ENCODE measurements at regions not wholly inside any gene's neighbourhood (a gene's known extent, or its start where the extent isn't known, plus 50 kb on each side); places are given as distances from the start of the nearest gene placed in this dataset.
A peak's percentile ranks its signal among the peaks of the same experiment; 100 is the strongest.
"Not testable (repeated sequence)": the region's sequence is repeated elsewhere in the genome, so short reads cannot be mapped to it uniquely, and the experiment has no call there.

DNA sequence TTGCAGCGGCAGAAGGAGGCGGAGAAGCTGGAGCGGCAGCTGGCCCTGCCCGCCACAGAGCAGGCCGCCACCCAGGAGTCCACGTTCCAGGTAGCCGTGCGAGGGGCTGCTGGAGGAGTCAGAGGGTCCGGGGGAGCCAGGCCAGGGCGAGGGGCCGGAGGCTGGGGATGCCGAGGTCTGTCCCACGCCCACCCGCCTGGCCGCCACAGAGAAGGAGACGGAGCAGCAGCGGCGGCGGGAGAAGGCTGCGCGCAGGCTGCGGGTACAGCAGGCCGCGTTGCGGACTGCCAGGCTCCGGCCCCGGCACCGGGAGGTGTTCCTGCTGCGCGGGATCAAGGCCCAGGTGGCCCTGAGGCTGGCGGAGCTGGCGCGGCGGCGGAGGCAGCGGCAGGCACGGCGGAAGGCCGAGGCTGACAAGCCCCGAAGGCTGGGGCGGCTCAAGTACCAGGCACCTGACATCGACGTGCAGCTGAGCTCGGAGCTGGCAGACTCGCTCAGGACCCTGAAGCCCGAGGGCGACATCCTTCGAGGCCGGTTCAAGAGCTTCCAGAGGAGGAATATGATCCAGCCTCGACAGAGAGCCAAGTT, 625.0 kb downstream of the MCTP2 start:
- Histone ChIP-seq H3K4me3 (ENCODE audit: extremely low read depth, insufficient read depth, low read length, poor library complexity, severe bottlenecking) (no peak overlapping the region), H3K27ac (ENCODE audit: low read depth, low read length, severe bottlenecking) (no peak overlapping the region), H3K4me1 (ENCODE audit: control insufficient read depth, insufficient read depth, low read length, poor library complexity, severe bottlenecking) (peaks cover 4% of the 10 kb centered on the region), H3K9me3 (ENCODE audit: control insufficient read depth, low read length) (no peaks in the 10 kb centered on the region), H3K36me3 (ENCODE audit: control insufficient read depth, insufficient read depth, low read length) (no peaks in the 10 kb centered on the region)
- 93 to 95% methylated on average over 47 to 49 of the region's 50 CpGs for WGBS, 2 experiments (ENCODE audit: insufficient coverage in 2 of 2)

DNA sequence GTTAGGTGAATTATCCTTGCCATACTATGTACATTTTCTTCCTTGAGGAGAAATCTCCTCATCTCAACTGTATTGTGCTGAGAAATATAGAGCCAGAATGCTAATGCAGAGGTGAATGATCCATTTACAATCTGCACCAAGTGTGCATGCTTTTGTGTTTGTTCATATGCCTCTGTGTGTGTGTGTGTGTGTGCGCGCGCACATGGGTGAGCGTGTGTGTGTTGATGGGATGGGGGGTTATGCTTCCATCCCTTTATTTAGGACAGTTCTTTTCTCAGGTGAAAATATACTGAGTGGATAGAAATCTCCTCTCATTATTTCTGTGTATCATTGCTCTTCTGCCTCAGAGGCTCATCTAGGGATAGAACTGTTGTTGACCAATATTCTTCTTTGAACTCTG, 626.1 kb downstream of the MCTP2 start:
- Histone ChIP-seq H3K36me3 (ENCODE audit: control insufficient read depth, insufficient read depth, low read length) (no peaks in the 10 kb centered on the region), H3K9me3 (ENCODE audit: control insufficient read depth, low read length) (no peaks in the 10 kb centered on the region), H3K27ac (ENCODE audit: low read depth, low read length, severe bottlenecking) (no peak overlapping the region), H3K4me3 (ENCODE audit: extremely low read depth, insufficient read depth, low read length, poor library complexity, severe bottlenecking) (no peak overlapping the region), H3K4me1 (ENCODE audit: control insufficient read depth, insufficient read depth, low read length, poor library complexity, severe bottlenecking) (peaks cover 4% of the 10 kb centered on the region)
- WGBS, 2 experiments (ENCODE audit: insufficient coverage in 2 of 2) = 94 to 95% methylated on average over 3 to 4 of the region's 4 CpGs

DNA sequence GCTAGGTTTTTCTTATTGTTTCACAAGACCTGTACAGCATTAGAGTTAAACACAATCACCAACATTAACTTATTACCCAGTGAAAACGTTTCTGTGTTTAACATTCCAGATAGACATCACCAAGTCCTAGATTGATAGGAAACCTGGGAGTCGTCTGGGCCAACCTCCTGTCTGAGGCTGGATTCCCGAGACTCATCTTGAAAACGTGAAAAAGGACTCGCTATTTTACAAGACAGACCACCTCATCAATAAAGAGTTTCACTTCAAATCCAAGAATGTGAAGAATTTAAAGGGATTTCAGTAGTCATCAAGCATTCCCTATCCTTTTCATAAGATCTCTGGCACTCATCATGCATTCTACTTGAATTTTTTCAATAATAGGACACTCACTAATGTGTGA, 626.6 kb downstream of the MCTP2 start:
- H3K36me3 ChIP-seq (ENCODE audit: control insufficient read depth, insufficient read depth, low read length) = no peaks in the 10 kb centered on the region

DNA sequence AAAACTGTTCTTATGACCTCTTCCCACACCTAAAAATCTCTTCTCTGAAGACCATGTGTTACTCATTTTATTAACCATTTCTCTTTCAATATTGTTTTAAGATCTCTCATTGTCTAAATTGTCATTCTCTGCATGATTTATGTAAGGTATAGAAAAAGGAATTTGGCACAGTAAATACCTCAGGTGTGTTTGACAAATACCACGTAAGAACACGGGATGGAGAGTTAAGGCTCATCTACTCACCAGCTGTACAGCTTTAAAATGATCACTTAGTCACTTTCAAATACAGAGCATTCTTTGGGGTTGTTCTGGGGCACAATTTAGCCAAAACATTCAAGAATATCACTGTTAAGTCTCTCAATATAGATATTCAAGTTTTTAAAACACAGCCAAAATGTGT, 627.1 kb downstream of the MCTP2 start:
- no peaks in the 10 kb centered on the region for H3K36me3 ChIP-seq (ENCODE audit: control insufficient read depth, insufficient read depth, low read length)
- peak overlapping the region; percentile 0 for H3K27ac ChIP-seq (ENCODE audit: low read depth, low read length, severe bottlenecking)
- 88% methylated on average over 2 of the region's 2 CpGs; no CpG with 5 or more reads in 1 of the 2 experiments for WGBS, 2 experiments (ENCODE audit: insufficient coverage in 2 of 2)
- H3K9me3 ChIP-seq (ENCODE audit: control insufficient read depth, low read length) = no peaks in the 10 kb centered on the region
- H3K4me3 ChIP-seq (ENCODE audit: extremely low read depth, insufficient read depth, low read length, poor library complexity, severe bottlenecking) = no peak overlapping the region
- peaks cover 4% of the 10 kb centered on the region for H3K4me1 ChIP-seq (ENCODE audit: control insufficient read depth, insufficient read depth, low read length, poor library complexity, severe bottlenecking)

More for the DNA sequence above, 626.6 kb downstream of the MCTP2 start:
- WGBS, 2 experiments (ENCODE audit: insufficient coverage in 2 of 2) = 48 to 60% methylated on average over 2 of the region's 5 CpGs
- H3K4me3 ChIP-seq (ENCODE audit: extremely low read depth, insufficient read depth, low read length, poor library complexity, severe bottlenecking) = no peak overlapping the region
- H3K9me3 ChIP-seq (ENCODE audit: control insufficient read depth, low read length) = no peaks in the 10 kb centered on the region
- peaks cover 4% of the 10 kb centered on the region for H3K4me1 ChIP-seq (ENCODE audit: control insufficient read depth, insufficient read depth, low read length, poor library complexity, severe bottlenecking)
- H3K27ac ChIP-seq (ENCODE audit: low read depth, low read length, severe bottlenecking) = no peak overlapping the region

DNA sequence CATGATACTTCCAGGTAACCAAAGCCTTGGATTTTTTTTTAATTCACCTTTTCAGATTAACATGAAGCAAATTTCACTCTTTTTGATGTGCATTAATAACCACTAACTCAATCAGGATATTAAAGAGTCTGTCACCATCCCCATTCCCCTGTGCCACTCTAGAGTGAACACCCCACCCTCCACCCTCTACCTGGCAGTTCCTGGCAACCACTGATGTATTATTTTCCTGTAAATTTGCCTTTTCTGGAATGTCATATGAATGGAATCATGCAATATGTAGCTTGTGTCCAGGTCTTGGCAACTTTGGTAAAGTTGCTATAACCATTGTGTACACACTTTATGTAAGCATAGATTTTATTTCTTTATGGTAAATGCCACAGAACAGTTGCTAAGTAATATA, 627.6 kb downstream of the MCTP2 start:
- Histone ChIP-seq H3K27ac (ENCODE audit: low read depth, low read length, severe bottlenecking) (no peak overlapping the region), H3K36me3 (ENCODE audit: control insufficient read depth, insufficient read depth, low read length) (no peaks in the 10 kb centered on the region), H3K9me3 (ENCODE audit: control insufficient read depth, low read length) (no peaks in the 10 kb centered on the region), H3K4me3 (ENCODE audit: extremely low read depth, insufficient read depth, low read length, poor library complexity, severe bottlenecking) (no peak overlapping the region), H3K4me1 (ENCODE audit: control insufficient read depth, insufficient read depth, low read length, poor library complexity, severe bottlenecking) (peaks cover 4% of the 10 kb centered on the region)

GRCh38 chr15:94864600-94864999, 633.2 kb downstream of the MCTP2 start:
- no peaks in the 10 kb centered on the region for H3K4me1 ChIP-seq (ENCODE audit: control insufficient read depth, insufficient read depth, low read length, poor library complexity, severe bottlenecking)
- no peak overlapping the region for H3K4me3 ChIP-seq (ENCODE audit: extremely low read depth, insufficient read depth, low read length, poor library complexity, severe bottlenecking)
- 100% methylated on average over 1 of the region's 1 CpG; no CpG with 5 or more reads in 1 of the 2 experiments for WGBS, 2 experiments (ENCODE audit: insufficient coverage in 2 of 2)
- no peak overlapping the region for H3K27ac ChIP-seq (ENCODE audit: low read depth, low read length, severe bottlenecking)
- H3K9me3 ChIP-seq (ENCODE audit: control insufficient read depth, low read length) = no peaks in the 10 kb centered on the region
- no peaks in the 10 kb centered on the region for H3K36me3 ChIP-seq (ENCODE audit: control insufficient read depth, insufficient read depth, low read length)

DNA sequence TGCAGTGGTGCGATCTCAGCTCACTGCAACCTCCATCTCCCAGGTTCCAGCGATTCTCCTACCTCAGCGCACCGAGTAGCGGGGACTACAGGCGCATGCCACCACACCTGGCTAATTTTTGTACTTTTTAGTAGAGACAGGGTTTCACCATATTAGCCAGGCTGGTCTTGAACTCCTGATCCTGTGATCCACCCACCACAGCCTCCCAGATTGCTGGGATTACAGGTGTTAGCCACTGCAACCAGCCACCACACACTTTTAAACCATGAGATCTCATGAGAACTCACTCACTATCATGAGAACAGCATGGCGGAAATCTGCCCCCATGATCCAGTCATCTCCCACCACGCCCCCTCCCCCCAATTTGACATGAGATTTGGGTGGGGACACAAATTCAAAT, 636.9 kb downstream of the MCTP2 start:
- not testable (repeated sequence) for H3K36me3 ChIP-seq (ENCODE audit: control insufficient read depth, insufficient read depth, low read length); H3K4me1 ChIP-seq (ENCODE audit: control insufficient read depth, insufficient read depth, low read length, poor library complexity, severe bottlenecking); H3K27ac ChIP-seq (ENCODE audit: low read depth, low read length, severe bottlenecking); H3K4me3 ChIP-seq (ENCODE audit: extremely low read depth, insufficient read depth, low read length, poor library complexity, severe bottlenecking); H3K9me3 ChIP-seq (ENCODE audit: control insufficient read depth, low read length)
- WGBS, 2 experiments (ENCODE audit: insufficient coverage in 2 of 2) = 93 to 96% methylated on average over 5 of the region's 8 CpGs

- Histone ChIP-seq H3K4me1 (ENCODE audit: control insufficient read depth, insufficient read depth, low read length, poor library complexity, severe bottlenecking) (no peaks in the 10 kb centered on the region), H3K4me3 (ENCODE audit: extremely low read depth, insufficient read depth, low read length, poor library complexity, severe bottlenecking) (no peak overlapping the region), H3K27ac (ENCODE audit: low read depth, low read length, severe bottlenecking) (no peak overlapping the region), H3K36me3 (ENCODE audit: control insufficient read depth, insufficient read depth, low read length) (no peaks in the 10 kb centered on the region), H3K9me3 (ENCODE audit: control insufficient read depth, low read length) (no peaks in the 10 kb centered on the region)
- no CpG with 5 or more reads among the region's 2 CpGs for WGBS, 2 experiments (ENCODE audit: insufficient coverage in 2 of 2)
Measured at GRCh38 chr15:94875550-94875949, 644.2 kb downstream of the MCTP2 start.

DNA sequence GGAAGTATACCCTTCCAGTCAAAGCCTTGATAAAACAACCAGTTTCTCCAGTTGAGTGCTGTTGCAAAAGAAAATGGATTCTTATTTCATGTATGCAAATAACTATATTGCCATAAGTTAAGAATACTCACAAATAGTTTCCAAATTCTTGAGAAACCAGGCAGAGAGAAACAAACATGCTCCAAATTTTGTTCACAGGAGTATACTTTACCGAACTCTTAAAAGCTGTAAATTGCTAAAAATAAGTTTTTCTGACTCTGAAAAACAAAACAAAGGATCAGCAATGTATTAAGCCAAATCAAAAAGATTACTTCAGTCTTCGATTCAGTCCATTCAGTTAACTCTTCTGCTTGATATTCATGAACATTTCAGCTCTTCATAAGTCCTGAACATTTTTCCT, 646.5 kb downstream of the MCTP2 start:
- 83 to 93% methylated on average over 1 of the region's 2 CpGs for WGBS, 2 experiments (ENCODE audit: insufficient coverage in 2 of 2)
- Histone ChIP-seq H3K4me1 (ENCODE audit: control insufficient read depth, insufficient read depth, low read length, poor library complexity, severe bottlenecking) (no peaks in the 10 kb centered on the region), H3K9me3 (ENCODE audit: control insufficient read depth, low read length) (no peaks in the 10 kb centered on the region), H3K27ac (ENCODE audit: low read depth, low read length, severe bottlenecking) (no peak overlapping the region), H3K4me3 (ENCODE audit: extremely low read depth, insufficient read depth, low read length, poor library complexity, severe bottlenecking) (no peak overlapping the region), H3K36me3 (ENCODE audit: control insufficient read depth, insufficient read depth, low read length) (no peaks in the 10 kb centered on the region)

GRCh38 chr15:94882071-94882712, 650.8 kb downstream of the MCTP2 start:
- H3K27ac ChIP-seq (ENCODE audit: low read depth, low read length, severe bottlenecking) = no peak overlapping the region
- WGBS, 2 experiments (ENCODE audit: insufficient coverage in 2 of 2) = 92 to 95% methylated on average over 8 to 9 of the region's 10 CpGs
- H3K9me3 ChIP-seq (ENCODE audit: control insufficient read depth, low read length) = no peaks in the 10 kb centered on the region
- no peak overlapping the region for H3K4me3 ChIP-seq (ENCODE audit: extremely low read depth, insufficient read depth, low read length, poor library complexity, severe bottlenecking)
- H3K4me1 ChIP-seq (ENCODE audit: control insufficient read depth, insufficient read depth, low read length, poor library complexity, severe bottlenecking) = no peaks in the 10 kb centered on the region
- H3K36me3 ChIP-seq (ENCODE audit: control insufficient read depth, insufficient read depth, low read length) = no peaks in the 10 kb centered on the region

GRCh38 chr15:94887391-94887790, 656.0 kb downstream of the MCTP2 start:
- Histone ChIP-seq H3K9me3 (ENCODE audit: control insufficient read depth, low read length) (no peaks in the 10 kb centered on the region), H3K36me3 (ENCODE audit: control insufficient read depth, insufficient read depth, low read length) (no peaks in the 10 kb centered on the region), H3K4me1 (ENCODE audit: control insufficient read depth, insufficient read depth, low read length, poor library complexity, severe bottlenecking) (no peaks in the 10 kb centered on the region), H3K4me3 (ENCODE audit: extremely low read depth, insufficient read depth, low read length, poor library complexity, severe bottlenecking) (no peak overlapping the region), H3K27ac (ENCODE audit: low read depth, low read length, severe bottlenecking) (no peak overlapping the region)
